ENCODE measurements at regions not wholly inside any gene's neighbourhood (a gene's known extent, or its start where the extent isn't known, plus 50 kb on each side); places are given as distances from the start of the nearest gene placed in this dataset.
"Not testable (repeated sequence)": the region's sequence is repeated elsewhere in the genome, so short reads cannot be mapped to it uniquely, and the experiment has no call there.

- DNase-seq (ENCODE audit: low read depth in 2 of 2), result no peak
These were observed 385.5 kb downstream of the SEC14L1 start for GRCh38 chr17:77526259-77526711.

GRCh38 chr17:77526728-77527350 lies 386.1 kb downstream of the SEC14L1 start:
- no peak for DNase-seq (ENCODE audit: low read depth in 2 of 2)

- no peak for DNase-seq (ENCODE audit: low read depth in 2 of 2)
These were observed 386.6 kb downstream of the SEC14L1 start for GRCh38 chr17:77527409-77527808.

- no peak for DNase-seq (ENCODE audit: low read depth in 2 of 2)
These were observed 387.2 kb downstream of the SEC14L1 start for GRCh38 chr17:77527836-77528505.

- DNase-seq (ENCODE audit: low read depth in 2 of 2), result peak in 1 of 2 donors; percentile 33
These were observed 388.0 kb downstream of the SEC14L1 start for GRCh38 chr17:77528516-77529327.

GRCh38 chr17:77529328-77529650 lies 388.5 kb downstream of the SEC14L1 start:
- DNase-seq (ENCODE audit: low read depth in 2 of 2), result no peak

- no peak for DNase-seq (ENCODE audit: low read depth in 2 of 2)
These were observed 389.8 kb downstream of the SEC14L1 start for GRCh38 chr17:77530591-77530990.

GRCh38 chr17:77531002-77531401 lies 390.2 kb downstream of the SEC14L1 start:
- no peak for DNase-seq (ENCODE audit: low read depth in 2 of 2)

GRCh38 chr17:77531641-77532040 lies 390.9 kb downstream of the SEC14L1 start:
- no peak for DNase-seq (ENCODE audit: low read depth in 2 of 2)

- not testable (repeated sequence) for DNase-seq (ENCODE audit: low read depth in 2 of 2)
These were observed 392.9 kb downstream of the SEC14L1 start for GRCh38 chr17:77533697-77534096.

GRCh38 chr17:77534137-77534536 lies 393.4 kb downstream of the SEC14L1 start:
- DNase-seq (ENCODE audit: low read depth in 2 of 2), result no peak

- no peak for DNase-seq (ENCODE audit: low read depth in 2 of 2)
These were observed 394.7 kb downstream of the SEC14L1 start for GRCh38 chr17:77535435-77535834.

- DNase-seq (ENCODE audit: low read depth in 2 of 2), result no peak
These were observed 395.1 kb downstream of the SEC14L1 start for GRCh38 chr17:77535892-77536291.

GRCh38 chr17:77537566-77537965 lies 396.8 kb downstream of the SEC14L1 start:
- DNase-seq (ENCODE audit: low read depth in 2 of 2), result no peak

GRCh38 chr17:77540531-77540930 lies 399.8 kb downstream of the SEC14L1 start:
- no peak for DNase-seq (ENCODE audit: low read depth in 2 of 2)

- no peak for DNase-seq (ENCODE audit: low read depth in 2 of 2)
These were observed 400.2 kb downstream of the SEC14L1 start for GRCh38 chr17:77540975-77541374.

GRCh38 chr17:77542011-77542410 lies 401.2 kb downstream of the SEC14L1 start:
- no peak for DNase-seq (ENCODE audit: low read depth in 2 of 2)

- peak; percentile 37 to 38 for DNase-seq (ENCODE audit: low read depth in 2 of 2)
These were observed 402.1 kb downstream of the SEC14L1 start for GRCh38 chr17:77542551-77543490.

- no peak for DNase-seq (ENCODE audit: low read depth in 2 of 2)
These were observed 403.0 kb downstream of the SEC14L1 start for GRCh38 chr17:77543801-77544200.

- DNase-seq (ENCODE audit: low read depth in 2 of 2), result no peak
These were observed 403.8 kb downstream of the SEC14L1 start for GRCh38 chr17:77544347-77545110.

- DNase-seq (ENCODE audit: low read depth in 2 of 2), result no peak
These were observed 406.0 kb downstream of the SEC14L1 start for GRCh38 chr17:77546772-77547241.

All from stimulated activated CD4-positive, alpha-beta T cell treated with anti-CD3 and anti-CD28 coated beads, Interleukin-1b, Interleukin-23, amount 100 ng/mL, for 4 hours (primary cell).